Central memory CD8-positive, alpha-beta T cell (primary cell): ENCODE measurements at regions not wholly inside any gene's neighbourhood (a gene's known extent, or its start where the extent isn't known, plus 50 kb on each side); places are given as distances from the start of the nearest gene placed in this dataset.

Experiments
- ATAC-seq: fragments of 150-1000 bp; cut with Tn5 transposase; replicated peaks from 2 replicates; pipeline ENCODE4 v1.10.0; 2022; ENCODE audit warnings: mild to moderate bottlenecking, moderate FRiP score, moderate number of reproducible peaks; ENCODE audit not compliant: poor library complexity, severe bottlenecking; ENCODE audit errors: extremely low read depth
- DNase-seq, 2 donors: peaks; one replicate each; pipeline ENCODE4 v3.0.0; 2021; ENCODE audit warnings: low spot score in 2 of 2
- H3K27ac Mint-ChIP-seq: one replicate; pipeline ENCODE4 v1.8.0; 2022; ENCODE audit warnings: low read depth, mild to moderate bottlenecking, moderate library complexity, mixed read lengths
- H3K27me3 Mint-ChIP-seq: one replicate; pipeline ENCODE4 v1.8.0; 2022; ENCODE audit warnings: mixed read lengths
- H3K36me3 Mint-ChIP-seq: one replicate; pipeline ENCODE4 v1.8.0; 2022; ENCODE audit warnings: mild to moderate bottlenecking, moderate library complexity, mixed read lengths; ENCODE audit not compliant: insufficient read depth
- H3K4me1 Mint-ChIP-seq: one replicate; pipeline ENCODE4 v1.8.0; 2022; ENCODE audit warnings: mixed read lengths
- H3K4me3 Mint-ChIP-seq: one replicate; pipeline ENCODE4 v1.8.0; 2022; ENCODE audit warnings: mild to moderate bottlenecking, moderate library complexity, mixed read lengths
- H3K9me3 Mint-ChIP-seq: one replicate; pipeline ENCODE4 v1.8.0; 2022; ENCODE audit warnings: mixed read lengths

DNA sequence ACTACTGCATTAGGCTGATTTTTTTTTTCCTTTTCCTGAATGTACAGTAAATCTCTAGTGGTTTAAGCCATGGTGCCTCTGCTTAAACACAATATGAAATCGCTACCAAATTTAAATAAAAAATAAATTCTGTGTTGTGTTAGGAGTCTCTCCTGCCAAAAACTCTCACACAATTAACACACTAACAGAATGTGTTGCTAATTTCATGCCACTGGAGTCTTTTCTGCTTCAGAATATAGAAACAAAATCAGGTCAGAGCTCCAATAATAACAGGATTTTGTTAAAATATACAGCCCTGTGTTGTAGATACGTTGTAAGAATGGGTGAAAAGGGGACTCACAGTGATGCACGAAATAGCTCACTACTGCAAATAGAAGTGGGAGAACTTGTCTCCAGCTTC lies 398.8 kb downstream of the ZSWIM6 start:
- H3K9me3 Mint-ChIP-seq: no peaks in the 10 kb centered on the region

GRCh38 chr5:61731267-61731945 lies 399.3 kb downstream of the ZSWIM6 start:
- no peak overlapping the region for H3K27ac Mint-ChIP-seq
- H3K36me3 Mint-ChIP-seq: no peaks in the 10 kb centered on the region
- ATAC-seq (no peak), DNase-seq (no peak)
- no peaks in the 10 kb centered on the region for H3K4me1 Mint-ChIP-seq
- no peaks in the 10 kb centered on the region for H3K9me3 Mint-ChIP-seq
- no peak overlapping the region for H3K4me3 Mint-ChIP-seq
- peaks cover 41% of the 10 kb centered on the region for H3K27me3 Mint-ChIP-seq

More for the DNA sequence above, 398.8 kb downstream of the ZSWIM6 start:
- Mint-ChIP-seq H3K27ac (no peak overlapping the region), H3K27me3 (peaks cover 46% of the 10 kb centered on the region), H3K4me1 (no peaks in the 10 kb centered on the region), H3K36me3 (no peaks in the 10 kb centered on the region), H3K4me3 (no peak overlapping the region)
- DNase-seq (no peak), ATAC-seq (no peak)

GRCh38 chr5:61731946-61732314 lies 399.9 kb downstream of the ZSWIM6 start:
- Mint-ChIP-seq H3K4me3 (no peak overlapping the region), H3K27ac (no peak overlapping the region), H3K9me3 (no peaks in the 10 kb centered on the region), H3K27me3 (peaks cover 38% of the 10 kb centered on the region), H3K4me1 (no peaks in the 10 kb centered on the region), H3K36me3 (no peaks in the 10 kb centered on the region)
- DNase-seq (no peak), ATAC-seq (no peak)

GRCh38 chr5:61732369-61732768 lies 400.3 kb downstream of the ZSWIM6 start:
- Mint-ChIP-seq H3K9me3 (no peaks in the 10 kb centered on the region), H3K4me1 (no peaks in the 10 kb centered on the region), H3K27ac (no peak overlapping the region), H3K36me3 (no peaks in the 10 kb centered on the region), H3K4me3 (no peak overlapping the region), H3K27me3 (peaks cover 38% of the 10 kb centered on the region)
- DNase-seq (no peak), ATAC-seq (no peak)

DNA sequence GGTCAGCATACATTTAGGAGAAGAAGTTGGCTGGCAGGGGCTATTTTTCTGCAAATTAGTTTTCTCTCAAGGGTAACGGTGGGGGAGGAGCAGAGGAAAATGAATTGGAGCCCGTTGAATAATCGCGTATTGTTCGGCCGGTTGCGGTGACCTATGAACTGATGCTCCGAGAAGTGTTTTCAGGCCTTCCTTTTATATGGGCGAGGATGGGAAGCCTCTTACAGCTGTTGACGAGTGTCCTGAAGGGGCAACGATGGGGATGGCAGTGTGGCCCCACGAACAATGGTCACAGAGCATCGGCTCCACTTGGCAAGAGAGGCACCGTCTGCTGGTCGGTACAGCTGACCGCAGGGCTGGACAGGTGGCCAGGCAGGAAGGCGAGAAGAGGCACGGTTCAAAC lies 400.7 kb downstream of the ZSWIM6 start:
- peaks cover 38% of the 10 kb centered on the region for H3K27me3 Mint-ChIP-seq
- no peak overlapping the region for H3K27ac Mint-ChIP-seq
- no peak overlapping the region for H3K4me3 Mint-ChIP-seq
- no peaks in the 10 kb centered on the region for H3K9me3 Mint-ChIP-seq
- H3K4me1 Mint-ChIP-seq: no peaks in the 10 kb centered on the region
- no peaks in the 10 kb centered on the region for H3K36me3 Mint-ChIP-seq
- no peak for DNase-seq
- ATAC-seq: no peak

DNA sequence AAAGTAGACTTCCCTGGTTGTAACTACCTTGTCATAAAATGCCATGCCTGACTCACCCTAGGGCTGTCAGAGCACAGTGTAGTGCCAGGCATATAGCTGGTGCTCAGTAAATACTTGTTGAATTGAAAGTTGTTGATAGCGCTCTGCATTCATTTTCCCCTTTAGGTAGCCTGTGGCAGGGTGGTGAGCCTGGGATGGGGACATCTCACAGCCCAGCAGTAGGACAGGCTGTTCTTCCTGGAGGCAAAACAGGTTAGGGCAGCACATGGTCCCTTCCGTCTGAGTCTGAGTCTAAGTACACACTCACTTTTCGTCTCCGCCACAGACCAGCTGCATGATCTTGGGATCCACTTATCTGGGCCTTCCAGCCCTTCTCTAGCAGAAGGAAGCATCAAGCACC lies 401.9 kb downstream of the ZSWIM6 start:
- Mint-ChIP-seq H3K36me3 (no peaks in the 10 kb centered on the region), H3K4me1 (no peaks in the 10 kb centered on the region), H3K9me3 (no peaks in the 10 kb centered on the region), H3K4me3 (no peak overlapping the region), H3K27ac (no peak overlapping the region), H3K27me3 (peaks cover 38% of the 10 kb centered on the region)
- no peak for ATAC-seq
- no peak for DNase-seq

GRCh38 chr5:61734966-61735365 lies 402.9 kb downstream of the ZSWIM6 start:
- no peaks in the 10 kb centered on the region for H3K9me3 Mint-ChIP-seq
- H3K27me3 Mint-ChIP-seq: peaks cover 30% of the 10 kb centered on the region
- H3K27ac Mint-ChIP-seq: no peak overlapping the region
- DNase-seq (no peak), ATAC-seq (no peak)
- H3K36me3 Mint-ChIP-seq: no peaks in the 10 kb centered on the region
- H3K4me1 Mint-ChIP-seq: no peaks in the 10 kb centered on the region
- no peak overlapping the region for H3K4me3 Mint-ChIP-seq

DNA sequence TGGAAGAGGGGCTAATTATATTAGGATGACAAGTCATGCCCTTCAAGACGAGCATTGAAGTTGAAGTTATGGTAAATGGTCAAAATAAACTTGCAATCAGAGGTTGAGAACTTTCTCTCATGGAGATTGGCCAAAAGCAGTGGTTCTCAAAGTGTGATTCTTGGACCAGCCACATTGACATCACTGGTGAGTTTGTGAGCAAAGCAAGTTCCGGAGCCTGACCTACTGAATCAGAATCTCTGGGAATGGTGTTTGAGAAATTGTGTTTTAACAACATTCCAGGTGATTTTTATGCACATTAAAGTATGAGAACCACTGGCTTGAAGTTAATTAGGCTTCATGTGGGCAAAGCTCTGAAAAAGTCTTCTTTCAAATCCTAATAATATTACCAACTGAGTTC lies 403.5 kb downstream of the ZSWIM6 start:
- H3K36me3 Mint-ChIP-seq: no peaks in the 10 kb centered on the region
- no peak for DNase-seq
- no peaks in the 10 kb centered on the region for H3K9me3 Mint-ChIP-seq
- peaks cover 24% of the 10 kb centered on the region for H3K27me3 Mint-ChIP-seq
- no peaks in the 10 kb centered on the region for H3K4me1 Mint-ChIP-seq
- H3K4me3 Mint-ChIP-seq: no peak overlapping the region
- H3K27ac Mint-ChIP-seq: no peak overlapping the region
- ATAC-seq: no peak

DNA sequence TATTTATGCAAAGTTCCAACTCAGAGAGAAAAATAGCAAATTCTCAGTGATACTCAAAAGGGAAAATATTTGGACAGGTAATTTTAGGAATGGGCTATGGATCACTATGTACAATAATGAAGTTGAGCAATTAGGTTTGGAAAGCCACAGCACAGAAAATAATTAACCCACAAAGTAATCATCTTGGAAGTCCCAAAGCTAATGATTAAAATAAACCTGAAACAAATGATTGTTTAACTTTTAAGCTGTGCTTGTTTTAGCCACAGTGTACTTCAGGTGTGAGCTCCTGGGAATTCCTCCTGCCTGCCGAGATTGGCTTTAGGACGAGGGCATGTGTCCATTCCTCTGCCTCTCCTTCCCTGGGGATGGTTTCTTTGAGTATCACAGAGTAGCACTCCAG lies 403.9 kb downstream of the ZSWIM6 start:
- no peaks in the 10 kb centered on the region for H3K36me3 Mint-ChIP-seq
- DNase-seq (no peak), ATAC-seq (no peak)
- H3K27me3 Mint-ChIP-seq: peaks cover 19% of the 10 kb centered on the region
- no peak overlapping the region for H3K4me3 Mint-ChIP-seq
- H3K4me1 Mint-ChIP-seq: no peaks in the 10 kb centered on the region
- no peak overlapping the region for H3K27ac Mint-ChIP-seq
- no peaks in the 10 kb centered on the region for H3K9me3 Mint-ChIP-seq

GRCh38 chr5:61737301-61737963 lies 405.4 kb downstream of the ZSWIM6 start:
- Mint-ChIP-seq H3K27ac (no peak overlapping the region), H3K27me3 (peaks cover 5% of the 10 kb centered on the region), H3K4me3 (no peak overlapping the region), H3K9me3 (no peaks in the 10 kb centered on the region), H3K4me1 (no peaks in the 10 kb centered on the region), H3K36me3 (no peaks in the 10 kb centered on the region)
- no peak for DNase-seq
- ATAC-seq: no peak

GRCh38 chr5:61737964-61738340 lies 405.9 kb downstream of the ZSWIM6 start:
- DNase-seq: no peak
- ATAC-seq: no peak
- no peak overlapping the region for H3K27ac Mint-ChIP-seq
- H3K9me3 Mint-ChIP-seq: no peaks in the 10 kb centered on the region
- no peaks in the 10 kb centered on the region for H3K4me1 Mint-ChIP-seq
- no peaks in the 10 kb centered on the region for H3K27me3 Mint-ChIP-seq
- H3K4me3 Mint-ChIP-seq: no peak overlapping the region
- no peaks in the 10 kb centered on the region for H3K36me3 Mint-ChIP-seq

DNA sequence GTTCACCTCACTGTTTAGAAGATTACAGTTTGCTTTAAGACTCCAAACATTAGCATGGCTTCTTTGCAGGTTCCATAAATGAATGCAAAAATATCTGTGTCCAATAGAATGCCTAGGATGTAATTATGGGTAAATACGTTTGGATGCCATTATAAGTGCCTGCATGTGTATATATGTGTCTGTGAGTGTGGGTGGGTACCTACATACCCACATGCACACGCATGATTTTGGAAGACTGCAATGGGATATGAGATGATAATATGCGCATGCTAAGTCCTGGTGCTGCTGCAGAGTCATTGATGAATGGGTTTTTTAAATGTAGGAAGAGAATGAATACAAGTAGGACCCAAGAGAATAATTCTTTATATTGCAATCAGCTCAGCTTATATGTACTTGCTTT lies 406.4 kb downstream of the ZSWIM6 start:
- no peak for ATAC-seq
- no peaks in the 10 kb centered on the region for H3K36me3 Mint-ChIP-seq
- H3K4me1 Mint-ChIP-seq: no peaks in the 10 kb centered on the region
- no peak for DNase-seq
- H3K27ac Mint-ChIP-seq: no peak overlapping the region
- H3K27me3 Mint-ChIP-seq: no peaks in the 10 kb centered on the region
- no peak overlapping the region for H3K4me3 Mint-ChIP-seq
- no peaks in the 10 kb centered on the region for H3K9me3 Mint-ChIP-seq

GRCh38 chr5:61744690-61745619 lies 412.9 kb downstream of the ZSWIM6 start:
- Mint-ChIP-seq H3K27me3 (no peaks in the 10 kb centered on the region), H3K4me1 (no peaks in the 10 kb centered on the region), H3K27ac (no peak overlapping the region), H3K4me3 (no peak overlapping the region), H3K9me3 (peaks cover 11% of the 10 kb centered on the region), H3K36me3 (peaks cover 2% of the 10 kb centered on the region)
- DNase-seq (no peak), ATAC-seq (no peak)
